Calu3 (cell line): ENCODE measurements at regions not wholly inside any gene's neighbourhood (a gene's known extent, or its start where the extent isn't known, plus 50 kb on each side); places are given as distances from the start of the nearest gene placed in this dataset.

Source experiments
- BruUV-seq: library from RNA; stranded (reverse); fragments of 400-500 nt; replicated peaks from 2 replicates; lab custom pipeline; 2021; lab: Mats Ljungman, UMichigan
- CTCF ChIA-PET: fragments of 300-600 bp; sonication (Branson Sonifier 250); formaldehyde crosslinking; loops from one replicate; lab custom pipeline; 2022; ENCODE audit warnings: antibody characterized with exemption; lab: Charles Lee
- DNase-seq: peaks from one replicate; pipeline ENCODE4 v3.0.0; 2022
- H3K27ac Mint-ChIP-seq: one replicate; pipeline ENCODE4 v1.8.0; 2022; ENCODE audit warnings: mixed read lengths; ENCODE audit not compliant: unreplicated experiment
- H3K27me3 Mint-ChIP-seq: one replicate; pipeline ENCODE4 v1.8.0; 2022; ENCODE audit warnings: mixed read lengths; ENCODE audit not compliant: unreplicated experiment
- H3K36me3 Mint-ChIP-seq: one replicate; pipeline ENCODE4 v1.8.0; 2022; ENCODE audit warnings: mild to moderate bottlenecking, moderate library complexity, mixed read lengths; ENCODE audit not compliant: insufficient read depth, unreplicated experiment
- H3K4me1 Mint-ChIP-seq: one replicate; pipeline ENCODE4 v1.8.0; 2022; ENCODE audit warnings: mild to moderate bottlenecking, low read depth, mixed read lengths; ENCODE audit not compliant: unreplicated experiment
- H3K4me3 Mint-ChIP-seq: one replicate; pipeline ENCODE4 v1.8.0; 2022; ENCODE audit warnings: mild to moderate bottlenecking, low read depth, moderate library complexity, mixed read lengths; ENCODE audit not compliant: unreplicated experiment
- H3K9me3 Mint-ChIP-seq: one replicate; pipeline ENCODE4 v1.8.0; 2022; ENCODE audit warnings: low read depth, mixed read lengths; ENCODE audit not compliant: unreplicated experiment
- intact Hi-C: fragments of 100-400 bp; cut with micrococcal nuclease; formaldehyde crosslinking; loops from one replicate; pipeline ENCODE4 v1.10.0; 2022; ENCODE audit not compliant: unreplicated experiment
- TF ChIP-seq, protein P1 (sequence below): fragments of 200-600 bp; IDR thresholded peaks from one replicate; pipeline ENCODE4 v1.8.0; 2022; ENCODE audit warnings: antibody characterized with exemption; ENCODE audit not compliant: unreplicated experiment

DNA sequence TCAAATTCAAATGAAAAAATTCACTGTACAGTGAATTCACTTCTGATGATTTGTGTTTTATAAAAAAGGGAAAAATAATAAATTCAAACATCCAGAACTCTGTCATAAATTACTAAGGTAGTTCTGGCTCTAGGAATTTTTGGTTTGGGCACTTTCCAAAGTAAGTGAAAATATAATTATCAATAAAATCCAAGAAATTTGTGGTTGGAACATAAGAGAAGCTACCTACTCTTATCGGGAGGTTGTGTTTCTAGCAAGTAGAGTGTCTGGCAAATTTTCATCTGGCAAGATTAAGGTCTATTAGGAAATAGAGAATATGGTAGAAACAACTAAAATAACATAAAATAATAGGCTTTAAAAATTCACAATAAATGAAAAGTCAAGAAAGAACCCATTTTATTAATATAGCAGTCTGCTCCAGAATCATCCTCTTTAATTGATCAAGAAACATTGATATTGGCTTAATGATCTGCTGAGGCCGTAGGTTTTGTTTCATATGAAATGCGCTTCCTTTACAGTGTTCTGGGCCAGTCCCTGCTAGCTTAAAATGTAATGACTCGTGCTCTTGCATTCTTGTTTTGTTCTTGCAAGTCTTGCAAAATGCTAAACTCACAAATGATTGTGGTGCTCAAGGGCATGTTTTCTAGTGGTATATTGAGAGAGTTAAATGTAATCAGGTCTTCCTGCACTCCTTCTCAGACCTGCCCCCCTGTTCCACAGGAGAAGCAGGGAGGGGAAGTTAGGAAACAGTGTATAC is 331.4 kb downstream of the RAPGEF2 start:
- H3K36me3 Mint-ChIP-seq, result no peaks in the 10 kb centered on the region
- intact Hi-C loops, result no loop called here
- H3K9me3 Mint-ChIP-seq, result no peaks in the 10 kb centered on the region
- CTCF ChIA-PET, result no interaction called here
- H3K27me3 Mint-ChIP-seq, result no peaks in the 10 kb centered on the region
- no peak overlapping the region for H3K4me3 Mint-ChIP-seq
- BruUV-seq, result no TSS peak
- no peak for DNase-seq
- TF ChIP-seq, protein P1, sequence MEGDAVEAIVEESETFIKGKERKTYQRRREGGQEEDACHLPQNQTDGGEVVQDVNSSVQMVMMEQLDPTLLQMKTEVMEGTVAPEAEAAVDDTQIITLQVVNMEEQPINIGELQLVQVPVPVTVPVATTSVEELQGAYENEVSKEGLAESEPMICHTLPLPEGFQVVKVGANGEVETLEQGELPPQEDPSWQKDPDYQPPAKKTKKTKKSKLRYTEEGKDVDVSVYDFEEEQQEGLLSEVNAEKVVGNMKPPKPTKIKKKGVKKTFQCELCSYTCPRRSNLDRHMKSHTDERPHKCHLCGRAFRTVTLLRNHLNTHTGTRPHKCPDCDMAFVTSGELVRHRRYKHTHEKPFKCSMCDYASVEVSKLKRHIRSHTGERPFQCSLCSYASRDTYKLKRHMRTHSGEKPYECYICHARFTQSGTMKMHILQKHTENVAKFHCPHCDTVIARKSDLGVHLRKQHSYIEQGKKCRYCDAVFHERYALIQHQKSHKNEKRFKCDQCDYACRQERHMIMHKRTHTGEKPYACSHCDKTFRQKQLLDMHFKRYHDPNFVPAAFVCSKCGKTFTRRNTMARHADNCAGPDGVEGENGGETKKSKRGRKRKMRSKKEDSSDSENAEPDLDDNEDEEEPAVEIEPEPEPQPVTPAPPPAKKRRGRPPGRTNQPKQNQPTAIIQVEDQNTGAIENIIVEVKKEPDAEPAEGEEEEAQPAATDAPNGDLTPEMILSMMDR, result no peak
- H3K27ac Mint-ChIP-seq, result no peak overlapping the region
- H3K4me1 Mint-ChIP-seq, result no peaks in the 10 kb centered on the region

DNA sequence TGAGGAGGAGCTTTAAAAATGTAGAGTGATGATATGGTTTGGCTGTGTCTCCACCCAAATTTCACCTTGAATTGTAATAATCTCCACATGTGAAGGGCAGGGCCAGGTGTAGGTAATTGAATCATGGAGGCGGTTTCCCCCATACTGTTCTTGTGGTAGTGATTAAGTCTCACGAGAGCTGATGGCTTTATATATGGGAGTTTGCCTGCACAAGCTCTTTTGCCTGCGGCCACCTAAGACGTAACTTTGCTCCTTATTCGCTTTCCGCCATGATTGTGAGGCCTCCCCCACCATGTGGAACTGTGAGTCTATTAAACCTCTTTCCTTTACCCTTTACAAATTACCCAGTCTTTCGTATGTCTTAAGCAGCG is 332.0 kb downstream of the RAPGEF2 start:
- Mint-ChIP-seq H3K9me3 (no peaks in the 10 kb centered on the region), H3K4me3 (no peak overlapping the region), H3K27ac (no peak overlapping the region), H3K36me3 (no peaks in the 10 kb centered on the region), H3K4me1 (no peaks in the 10 kb centered on the region), H3K27me3 (no peaks in the 10 kb centered on the region)
- CTCF ChIA-PET, result no interaction called here
- no peak for DNase-seq
- TF ChIP-seq, protein P1, result no peak
- intact Hi-C loops, result no loop called here
- BruUV-seq, result no TSS peak

DNA sequence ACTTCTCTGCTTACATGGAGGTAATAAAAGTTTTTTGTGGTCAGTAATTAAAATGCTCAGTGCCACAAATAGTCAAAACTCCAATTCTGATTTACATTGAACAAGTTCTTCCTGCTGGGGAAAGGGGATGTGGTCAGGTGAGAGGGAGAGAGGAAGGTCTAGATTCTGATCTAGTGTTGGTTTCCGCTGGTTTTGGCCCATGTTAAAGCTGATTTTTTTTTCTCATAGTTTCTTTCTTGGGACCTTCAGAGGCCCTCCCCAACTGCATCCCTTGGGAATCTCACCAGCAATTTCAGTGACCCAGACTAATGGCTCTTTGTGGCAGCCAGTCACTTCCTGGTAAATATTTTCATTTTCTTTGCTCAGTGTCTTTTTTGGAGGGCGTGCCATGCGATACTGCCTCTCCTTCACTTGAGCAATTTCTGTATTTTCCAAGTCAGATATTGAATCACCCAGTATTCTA is 332.7 kb downstream of the RAPGEF2 start:
- intact Hi-C loops, result no loop called here
- H3K9me3 Mint-ChIP-seq, result no peaks in the 10 kb centered on the region
- BruUV-seq, result no TSS peak
- TF ChIP-seq, protein P1, result no peak
- CTCF ChIA-PET, result interaction anchor here (0.7 kb wide), 1 partner anchor 13 kb away, joined by 7 read pairs; no protein-coding TSS in a partner anchor
- no peak overlapping the region for H3K4me3 Mint-ChIP-seq
- no peak for DNase-seq
- H3K36me3 Mint-ChIP-seq, result no peaks in the 10 kb centered on the region
- no peaks in the 10 kb centered on the region for H3K4me1 Mint-ChIP-seq
- H3K27ac Mint-ChIP-seq, result no peak overlapping the region
- H3K27me3 Mint-ChIP-seq, result no peaks in the 10 kb centered on the region

DNA sequence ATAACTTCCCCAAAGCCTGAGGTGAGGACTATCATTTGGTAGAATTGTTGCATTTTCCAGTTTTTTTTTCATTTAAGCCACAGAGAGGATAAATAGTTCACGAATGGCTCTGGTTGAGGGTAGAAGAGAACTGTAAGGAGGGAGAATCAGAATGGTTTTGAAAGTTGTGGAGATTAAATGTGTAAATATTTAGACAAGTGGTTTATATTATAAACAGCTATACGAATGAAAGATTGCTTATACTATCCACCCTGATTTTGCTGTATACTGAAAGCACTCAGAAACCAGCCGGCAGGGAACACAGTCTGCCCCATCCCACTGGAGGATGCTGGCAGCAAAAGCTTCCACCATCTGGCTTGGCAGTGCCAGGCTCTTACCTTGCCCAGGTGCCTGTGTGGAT is 341.1 kb downstream of the RAPGEF2 start:
- BruUV-seq, result no TSS peak
- CTCF ChIA-PET, result no interaction called here
- no peak for DNase-seq

More for the DNA sequence above, 341.1 kb downstream of the RAPGEF2 start:
- H3K4me1 Mint-ChIP-seq, result no peaks in the 10 kb centered on the region
- no peak overlapping the region for H3K27ac Mint-ChIP-seq
- H3K27me3 Mint-ChIP-seq, result no peaks in the 10 kb centered on the region
- intact Hi-C loops, result loop anchor here (10.0 kb wide), 1 partner anchor 239 kb away; no protein-coding TSS in a partner anchor
- no peaks in the 10 kb centered on the region for H3K36me3 Mint-ChIP-seq
- no peaks in the 10 kb centered on the region for H3K9me3 Mint-ChIP-seq
- TF ChIP-seq, protein P1, result no peak
- H3K4me3 Mint-ChIP-seq, result no peak overlapping the region
